ENCODE measurements at regions not wholly inside any gene's neighbourhood (a gene's known extent, or its start where the extent isn't known, plus 50 kb on each side); places are given as distances from the start of the nearest gene placed in this dataset.

DNA sequence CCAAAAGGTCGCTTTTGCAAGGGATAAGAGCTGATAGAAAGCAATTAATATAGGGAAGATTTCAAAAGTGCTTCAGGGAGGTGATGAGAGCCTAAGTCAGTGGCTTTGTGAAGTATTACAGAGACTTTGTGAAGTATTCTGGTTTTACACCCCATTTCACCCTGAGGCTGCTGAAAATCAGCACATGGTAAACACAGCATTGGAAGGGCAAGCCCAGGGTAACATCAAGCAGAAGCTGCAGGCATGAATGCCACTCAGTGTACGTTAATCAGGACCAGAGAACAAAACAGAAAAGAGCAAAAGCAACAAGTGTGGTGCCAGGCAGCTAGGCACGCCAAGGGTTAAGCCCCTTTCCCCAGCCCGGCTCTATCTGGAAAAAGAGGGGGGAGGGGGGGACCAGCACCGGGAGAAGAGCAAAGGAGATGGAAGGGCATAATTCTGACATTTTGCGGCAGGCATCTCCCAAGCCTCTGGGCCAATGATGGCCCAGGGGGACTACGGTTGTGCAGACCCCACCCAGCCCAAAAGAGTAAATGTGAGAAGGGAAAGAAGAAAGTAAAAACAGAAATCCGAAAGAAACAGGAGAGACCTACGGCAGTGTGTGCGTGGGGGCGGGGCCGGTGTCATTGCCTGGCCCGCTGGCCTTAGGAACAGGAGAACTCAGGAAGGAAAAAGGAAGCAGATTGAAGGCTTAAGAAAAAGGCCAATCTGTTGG is 58.9 kb downstream of the DHRS2 start:
- TF ChIP-seq, protein P1, sequence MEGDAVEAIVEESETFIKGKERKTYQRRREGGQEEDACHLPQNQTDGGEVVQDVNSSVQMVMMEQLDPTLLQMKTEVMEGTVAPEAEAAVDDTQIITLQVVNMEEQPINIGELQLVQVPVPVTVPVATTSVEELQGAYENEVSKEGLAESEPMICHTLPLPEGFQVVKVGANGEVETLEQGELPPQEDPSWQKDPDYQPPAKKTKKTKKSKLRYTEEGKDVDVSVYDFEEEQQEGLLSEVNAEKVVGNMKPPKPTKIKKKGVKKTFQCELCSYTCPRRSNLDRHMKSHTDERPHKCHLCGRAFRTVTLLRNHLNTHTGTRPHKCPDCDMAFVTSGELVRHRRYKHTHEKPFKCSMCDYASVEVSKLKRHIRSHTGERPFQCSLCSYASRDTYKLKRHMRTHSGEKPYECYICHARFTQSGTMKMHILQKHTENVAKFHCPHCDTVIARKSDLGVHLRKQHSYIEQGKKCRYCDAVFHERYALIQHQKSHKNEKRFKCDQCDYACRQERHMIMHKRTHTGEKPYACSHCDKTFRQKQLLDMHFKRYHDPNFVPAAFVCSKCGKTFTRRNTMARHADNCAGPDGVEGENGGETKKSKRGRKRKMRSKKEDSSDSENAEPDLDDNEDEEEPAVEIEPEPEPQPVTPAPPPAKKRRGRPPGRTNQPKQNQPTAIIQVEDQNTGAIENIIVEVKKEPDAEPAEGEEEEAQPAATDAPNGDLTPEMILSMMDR (tag by site-specific recombination; IDR thresholded peaks at IDR 0.05) = no peak
- no peak for TF ChIP-seq ZNF510 (tag by site-specific recombination; IDR thresholded peaks at IDR 0.05; ENCODE audit: insufficient replicate concordance)
- no peak for TF ChIP-seq GLIS1 (tag by site-specific recombination; IDR thresholded peaks at IDR 0.05)
- TF ChIP-seq ZXDB (tag by site-specific recombination; IDR thresholded peaks at IDR 0.05) = no peak
- no peak for TF ChIP-seq ZEB2 (tag by site-specific recombination; IDR thresholded peaks at IDR 0.05)
- no peak for TF ChIP-seq ZBTB1 (tag by site-specific recombination; IDR thresholded peaks at IDR 0.05)
